GM12873 (cell line): ENCODE measurements at regions not wholly inside any gene's neighbourhood (a gene's known extent, or its start where the extent isn't known, plus 50 kb on each side); places are given as distances from the start of the nearest gene placed in this dataset.

Experiments used
- TF ChIP-seq, protein P1 (sequence below): IDR thresholded peaks from 2 replicates; pipeline ENCODE4 v1.5.1; 2012; ENCODE audit warnings: low read depth, mild to moderate bottlenecking, moderate library complexity, low read length, control low read depth; ENCODE audit not compliant: insufficient read depth; ENCODE audit errors: missing control alignments

DNA sequence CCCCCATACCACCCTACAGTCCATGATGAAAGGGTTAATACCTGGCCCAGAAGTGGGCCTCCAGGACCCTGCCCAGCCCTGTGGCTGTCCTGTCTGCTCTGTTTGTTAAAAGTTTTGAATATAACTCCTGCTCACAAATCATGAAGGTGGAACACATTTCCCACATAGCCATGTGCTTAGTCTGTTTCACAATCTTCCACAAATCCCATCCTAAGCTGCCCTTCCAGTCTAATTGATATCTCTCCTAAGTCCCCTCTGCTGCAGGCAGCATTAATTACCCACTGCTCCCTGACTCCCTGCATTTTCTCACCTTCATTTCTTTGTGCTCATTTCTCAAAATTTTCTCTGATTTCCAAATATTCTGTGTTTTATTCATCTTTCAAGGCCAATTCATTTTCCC, 142.6 kb downstream of the AASDH start:
- TF ChIP-seq, protein P1, sequence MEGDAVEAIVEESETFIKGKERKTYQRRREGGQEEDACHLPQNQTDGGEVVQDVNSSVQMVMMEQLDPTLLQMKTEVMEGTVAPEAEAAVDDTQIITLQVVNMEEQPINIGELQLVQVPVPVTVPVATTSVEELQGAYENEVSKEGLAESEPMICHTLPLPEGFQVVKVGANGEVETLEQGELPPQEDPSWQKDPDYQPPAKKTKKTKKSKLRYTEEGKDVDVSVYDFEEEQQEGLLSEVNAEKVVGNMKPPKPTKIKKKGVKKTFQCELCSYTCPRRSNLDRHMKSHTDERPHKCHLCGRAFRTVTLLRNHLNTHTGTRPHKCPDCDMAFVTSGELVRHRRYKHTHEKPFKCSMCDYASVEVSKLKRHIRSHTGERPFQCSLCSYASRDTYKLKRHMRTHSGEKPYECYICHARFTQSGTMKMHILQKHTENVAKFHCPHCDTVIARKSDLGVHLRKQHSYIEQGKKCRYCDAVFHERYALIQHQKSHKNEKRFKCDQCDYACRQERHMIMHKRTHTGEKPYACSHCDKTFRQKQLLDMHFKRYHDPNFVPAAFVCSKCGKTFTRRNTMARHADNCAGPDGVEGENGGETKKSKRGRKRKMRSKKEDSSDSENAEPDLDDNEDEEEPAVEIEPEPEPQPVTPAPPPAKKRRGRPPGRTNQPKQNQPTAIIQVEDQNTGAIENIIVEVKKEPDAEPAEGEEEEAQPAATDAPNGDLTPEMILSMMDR, result no peak

DNA sequence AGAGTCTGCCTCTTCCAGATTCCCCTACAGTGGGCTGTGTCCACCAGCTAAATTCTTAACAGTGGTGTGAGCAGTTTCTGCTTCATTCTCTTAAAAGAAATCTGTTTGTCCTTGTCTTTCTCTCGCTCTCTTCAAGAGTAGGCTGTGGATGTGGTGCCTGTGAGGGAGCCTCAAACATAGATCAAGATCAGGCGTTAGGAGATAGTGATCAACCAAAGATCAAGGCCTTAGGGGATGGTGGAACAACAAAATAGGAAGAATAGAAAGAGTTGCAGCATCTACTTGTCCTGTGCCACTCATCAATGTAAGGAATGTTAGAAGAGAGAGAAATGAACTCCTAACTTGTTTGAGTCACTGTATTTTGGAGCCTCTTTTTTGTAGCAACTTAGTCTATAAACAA, 144.2 kb downstream of the AASDH start:
- TF ChIP-seq, protein P1, result no peak

DNA sequence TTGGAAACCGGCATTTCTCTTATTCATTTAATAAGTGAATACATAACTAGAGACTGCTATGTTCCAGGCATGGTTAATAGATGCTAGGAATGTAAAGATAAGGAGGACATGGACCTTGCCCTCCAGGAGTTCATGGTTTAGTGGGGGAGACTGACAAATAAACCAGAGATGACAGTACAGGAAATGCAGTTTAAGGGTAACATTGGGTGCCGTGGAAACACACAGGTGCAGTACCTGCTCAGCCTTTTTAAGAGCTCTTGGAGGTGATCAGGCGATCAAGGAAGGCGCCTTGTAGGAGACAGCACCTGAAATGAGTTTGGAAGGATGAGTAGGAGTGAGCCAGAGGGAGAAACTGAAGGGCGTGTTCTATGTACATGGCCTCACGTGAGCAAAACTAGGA, 145.8 kb downstream of the AASDH start:
- TF ChIP-seq, protein P1, result no peak

DNA sequence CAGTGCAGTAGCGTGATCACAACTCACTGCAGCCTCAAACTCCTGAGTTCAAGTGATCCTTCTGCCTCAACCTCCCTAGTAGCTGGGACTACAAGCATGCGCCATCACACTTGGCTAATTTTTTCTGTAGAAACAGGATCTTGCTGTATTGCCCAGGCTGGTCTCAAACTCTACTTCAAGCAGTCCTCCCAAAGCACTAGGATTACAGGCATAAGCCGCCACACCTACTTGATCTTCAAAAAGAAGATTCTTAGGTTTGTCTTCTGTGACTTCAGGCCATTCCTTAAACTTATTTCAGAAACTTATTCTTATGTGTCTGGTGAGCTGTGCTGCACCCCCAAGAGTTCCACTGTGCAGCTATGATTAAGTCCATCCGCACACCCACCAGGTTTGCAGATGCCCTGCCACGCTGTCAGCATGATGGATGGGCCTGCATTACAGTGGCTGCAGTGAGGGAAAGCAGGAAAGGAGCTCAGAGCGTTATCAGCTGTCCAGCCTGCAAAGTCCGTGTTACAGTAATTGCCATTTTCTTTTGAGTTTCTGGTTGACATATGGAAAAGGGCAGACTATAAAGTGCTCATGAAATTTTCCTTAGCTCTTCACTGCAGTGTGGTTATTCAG, 146.6 kb downstream of the AASDH start:
- TF ChIP-seq, protein P1, result no peak

DNA sequence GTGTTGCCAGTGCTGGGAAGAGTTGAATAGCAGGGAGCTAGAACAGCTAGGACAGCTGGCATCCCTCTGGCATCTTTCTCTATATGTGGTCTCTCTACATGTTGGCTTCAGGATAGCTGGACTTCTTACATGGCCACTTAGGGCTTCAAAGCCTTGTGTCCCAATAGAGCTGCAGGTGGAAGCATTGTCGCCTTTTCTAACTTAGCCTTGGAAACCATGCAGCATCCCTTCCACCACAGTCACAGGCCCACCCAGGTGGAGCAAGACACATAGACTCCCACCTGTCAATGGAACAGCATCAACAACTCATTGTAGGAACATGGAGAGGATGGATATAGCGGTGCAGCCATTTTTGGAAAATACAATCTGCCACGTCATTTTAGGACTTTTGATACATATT, 149.0 kb downstream of the AASDH start:
- TF ChIP-seq, protein P1, result no peak

DNA sequence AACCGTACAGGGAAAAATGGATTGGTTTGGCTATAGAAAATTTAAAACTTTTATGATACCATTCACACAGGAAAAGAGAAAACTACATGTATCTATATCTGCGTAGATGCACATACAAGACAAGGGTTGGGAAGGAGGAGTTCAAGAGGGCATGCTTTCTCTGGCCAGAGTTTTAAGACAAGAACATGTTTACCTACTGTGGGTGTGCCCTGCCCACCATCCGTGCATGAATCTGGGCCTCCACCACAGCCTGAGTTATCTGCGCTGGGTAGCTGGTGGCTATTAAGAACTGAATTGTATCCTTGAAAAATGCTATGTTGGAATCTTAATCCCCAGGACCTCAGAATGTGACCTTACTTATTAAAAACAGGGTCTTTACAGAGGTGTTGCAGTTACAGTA, 151.6 kb downstream of the AASDH start:
- TF ChIP-seq, protein P1, result no peak

DNA sequence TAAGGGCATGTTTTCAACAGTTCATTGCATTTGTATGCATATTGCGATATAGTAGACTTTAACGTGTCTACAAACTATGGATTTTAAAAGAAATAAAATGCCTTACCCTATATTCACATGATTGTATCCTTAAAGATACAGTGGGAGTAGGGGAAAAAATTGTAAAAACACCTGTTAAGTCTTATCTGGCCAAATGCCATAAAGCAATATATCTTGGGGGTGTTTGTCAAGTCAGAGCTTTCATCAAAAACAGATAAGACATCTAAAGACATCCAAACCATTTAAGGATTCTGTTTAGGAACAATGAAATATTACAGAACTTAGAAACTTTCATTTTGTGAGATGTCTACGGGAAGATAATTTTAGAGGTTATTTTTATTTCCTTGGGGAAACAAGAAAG, 152.3 kb downstream of the AASDH start:
- TF ChIP-seq, protein P1, result no peak
